ENCODE measurements at regions not wholly inside any gene's neighbourhood (a gene's known extent, or its start where the extent isn't known, plus 50 kb on each side); places are given as distances from the start of the nearest gene placed in this dataset.
A peak's percentile ranks its signal among the peaks of the same experiment; 100 is the strongest.

DNA sequence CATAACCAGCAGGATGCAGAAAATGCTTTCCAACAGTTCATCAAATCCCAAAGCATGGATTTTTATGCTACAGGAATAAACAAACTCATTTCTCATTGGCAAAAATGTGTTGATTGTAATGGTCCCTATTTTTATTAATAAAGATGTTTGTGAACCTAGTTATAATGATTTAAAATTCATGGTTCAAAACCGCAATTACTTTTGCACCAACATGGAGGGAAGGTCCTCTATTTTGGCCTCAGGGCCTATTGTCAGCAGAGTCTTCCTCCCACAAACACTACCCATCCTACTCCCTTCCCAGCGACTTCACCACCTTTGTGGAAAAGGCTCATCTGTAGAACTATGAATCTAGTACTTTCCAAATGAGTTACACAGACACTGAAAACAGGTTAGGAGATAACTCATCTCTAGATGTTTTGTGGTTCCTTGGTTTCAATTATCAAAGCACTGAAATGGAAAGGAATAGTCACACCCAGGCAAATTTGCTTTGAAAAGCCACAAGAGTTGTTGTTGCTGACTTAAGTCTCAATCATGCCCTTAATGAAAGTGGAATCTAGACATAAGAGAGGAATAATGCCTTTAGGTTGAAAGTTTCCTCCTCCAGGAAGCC is 59.4 kb upstream of the FRMD4A start:
- DNase-seq: peak in 1 of 2 donors; percentile 9

DNA sequence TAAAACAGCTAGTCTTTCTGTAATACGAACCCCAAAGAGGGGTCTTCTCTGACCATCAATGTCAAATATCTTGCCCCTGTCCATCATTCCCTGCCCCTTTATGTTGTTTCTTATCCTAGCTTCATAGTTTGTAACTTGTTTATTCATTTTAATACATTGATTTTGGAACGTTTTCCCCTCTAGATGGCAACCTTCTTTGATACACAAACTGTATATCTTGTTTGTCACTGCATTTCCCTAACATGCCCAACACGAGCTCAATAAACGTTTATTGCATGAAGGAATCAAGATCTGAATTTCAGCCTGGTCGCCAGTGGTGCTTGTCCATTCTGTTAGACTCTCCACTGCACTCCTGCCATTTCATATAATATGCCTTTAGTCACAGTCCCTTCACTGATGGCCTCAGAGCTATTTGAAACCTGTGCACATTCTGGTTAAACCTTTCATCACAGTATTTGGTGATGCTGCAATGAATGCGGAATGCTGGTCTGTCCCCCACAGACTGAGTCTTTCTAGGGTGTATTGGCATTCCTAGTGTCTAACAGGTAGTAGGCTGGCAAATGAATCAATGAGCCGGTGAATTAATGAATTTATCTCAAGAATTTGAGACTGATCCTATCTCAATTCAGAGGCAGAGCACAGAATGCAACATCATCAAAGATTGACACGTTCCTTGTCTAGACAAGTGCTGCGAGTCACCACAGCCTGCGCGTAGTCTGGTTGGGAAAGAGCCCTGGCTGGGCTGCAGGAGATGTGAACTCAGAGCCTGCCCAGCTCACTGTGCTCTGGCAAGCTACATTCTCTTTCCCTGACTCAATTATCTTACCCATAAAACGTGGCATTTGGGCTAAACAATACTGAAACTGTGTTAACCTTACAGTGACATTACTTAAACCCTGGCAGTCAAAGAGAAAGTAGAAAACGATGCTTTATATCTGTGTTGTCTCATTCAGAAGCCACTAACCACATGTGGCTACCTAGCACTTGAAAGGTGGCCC is 55.2 kb upstream of the FRMD4A start:
- no peak for DNase-seq

DNA sequence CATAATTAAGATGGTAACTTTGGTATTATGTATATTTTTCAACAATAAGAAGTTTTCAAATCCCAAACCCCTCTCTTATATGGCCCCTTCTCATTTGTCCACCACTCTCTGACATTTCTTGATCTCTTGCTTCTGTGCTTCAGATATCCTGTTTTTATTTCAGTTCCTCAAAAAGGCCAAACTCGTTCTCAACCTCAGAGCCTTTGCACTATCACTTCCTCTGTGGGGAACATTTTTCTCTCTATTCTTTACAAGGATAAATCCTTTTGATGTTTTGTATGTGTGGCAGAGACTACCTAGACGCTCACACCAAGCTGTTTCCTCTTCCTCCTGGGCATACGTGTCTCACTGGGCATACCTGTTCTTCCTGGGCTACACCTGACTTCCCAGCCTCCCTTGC is 54.2 kb upstream of the FRMD4A start:
- DNase-seq: no peak

GRCh38 chr10:14384116-14384730 is 53.5 kb upstream of the FRMD4A start:
- no peak for DNase-seq

DNA sequence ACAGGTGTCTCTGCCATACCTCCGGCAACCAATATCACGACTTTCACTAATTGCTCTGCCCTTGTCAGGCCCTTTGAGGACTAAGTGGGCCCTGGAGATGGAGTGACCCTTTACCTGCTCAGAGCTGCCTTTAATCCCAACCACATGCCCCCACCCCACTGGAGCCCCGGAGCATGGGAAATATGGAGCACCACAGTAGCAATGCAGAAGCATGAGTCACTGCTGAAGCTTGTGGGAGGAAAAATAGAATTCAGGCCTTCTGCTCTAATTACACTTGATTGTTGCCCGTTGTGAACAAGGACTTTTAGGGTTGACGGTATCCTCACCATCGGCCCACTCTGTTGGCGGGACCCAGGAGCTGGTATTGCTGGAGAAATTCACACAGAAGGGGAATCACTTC is 52.5 kb upstream of the FRMD4A start:
- no peak for DNase-seq

GRCh38 chr10:14382531-14382930 is 51.8 kb upstream of the FRMD4A start:
- DNase-seq: no peak

DNA sequence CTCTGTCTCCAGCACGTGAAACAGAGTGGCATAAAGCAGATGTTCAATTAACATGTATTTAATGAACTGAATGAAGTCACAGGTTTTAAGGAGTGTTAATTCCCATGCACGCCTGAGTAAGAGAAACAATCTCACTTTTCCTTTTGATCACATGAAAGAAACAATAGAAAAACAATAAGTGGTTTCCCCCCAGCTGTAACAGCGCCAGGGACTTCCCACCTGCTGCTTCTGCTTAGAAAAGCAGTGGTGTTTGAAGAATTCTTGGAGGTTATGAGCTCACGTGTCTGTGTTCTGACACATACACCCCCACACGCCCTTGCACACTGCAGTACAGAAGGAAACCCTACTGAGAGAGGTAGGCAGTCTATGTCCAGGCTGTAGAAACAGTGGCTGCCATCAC is 51.3 kb upstream of the FRMD4A start:
- peak; percentile 29 to 34 for DNase-seq

- no peak for DNase-seq
These were observed 50.8 kb upstream of the FRMD4A start for GRCh38 chr10:14381475-14381874.

GRCh38 chr10:14380746-14381145 is 50.0 kb upstream of the FRMD4A start:
- no peak for DNase-seq
